Activated naive CD8-positive, alpha-beta T cell treated with anti-CD3 and anti-CD28 coated beads, Interleukin-2, amount 50 U/mL, for 24 hours (primary cell): ENCODE measurements at regions not wholly inside any gene's neighbourhood (a gene's known extent, or its start where the extent isn't known, plus 50 kb on each side); places are given as distances from the start of the nearest gene placed in this dataset.
"Not testable (repeated sequence)": the region's sequence is repeated elsewhere in the genome, so short reads cannot be mapped to it uniquely, and the experiment has no call there.

Experiments
- ATAC-seq: fragments of 150-1000 bp; cut with Tn5 transposase; one replicate; pipeline ENCODE4 v1.10.0; 2021
- DNase-seq: peaks from one replicate; pipeline ENCODE4 v3.0.0; 2021
- H3K27ac Mint-ChIP-seq: one replicate; pipeline ENCODE4 v1.8.0; 2021; ENCODE audit warnings: mild to moderate bottlenecking, mixed read lengths
- H3K27me3 Mint-ChIP-seq: one replicate; pipeline ENCODE4 v1.8.0; 2021; ENCODE audit warnings: mixed read lengths
- H3K36me3 Mint-ChIP-seq: one replicate; pipeline ENCODE4 v1.8.0; 2021; ENCODE audit warnings: low read depth, mixed read lengths
- H3K4me1 Mint-ChIP-seq: one replicate; pipeline ENCODE4 v1.8.0; 2021; ENCODE audit warnings: mixed read lengths
- H3K4me3 Mint-ChIP-seq: one replicate; pipeline ENCODE4 v1.8.0; 2021; ENCODE audit warnings: mild to moderate bottlenecking, moderate library complexity, mixed read lengths
- H3K9me3 Mint-ChIP-seq: one replicate; pipeline ENCODE4 v1.8.0; 2021; ENCODE audit warnings: mixed read lengths

DNA sequence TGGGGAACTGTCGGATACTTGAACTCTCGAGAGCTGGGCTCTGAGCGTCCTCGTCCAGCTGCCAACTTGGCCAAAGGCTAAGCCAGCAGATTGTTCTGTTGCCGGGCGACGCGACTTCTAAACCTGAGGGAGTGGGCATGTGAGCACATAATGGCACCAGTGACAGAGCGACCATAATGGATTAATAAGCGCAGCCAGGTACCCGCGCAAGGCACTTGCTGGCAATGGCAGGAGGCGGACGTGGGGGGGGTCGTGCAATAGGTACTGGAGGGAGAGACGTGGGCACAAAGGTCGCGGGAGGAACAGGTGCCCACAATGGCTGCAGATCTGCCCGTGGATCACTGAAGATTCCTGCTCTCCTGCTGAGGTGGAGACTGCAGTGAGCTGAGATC is 1368.7 kb downstream of the CDH12 start:
- H3K27me3 Mint-ChIP-seq, DNase-seq, H3K4me3 Mint-ChIP-seq, H3K9me3 Mint-ChIP-seq, ATAC-seq, H3K36me3 Mint-ChIP-seq, H3K4me1 Mint-ChIP-seq, H3K27ac Mint-ChIP-seq: not testable (repeated sequence)

DNA sequence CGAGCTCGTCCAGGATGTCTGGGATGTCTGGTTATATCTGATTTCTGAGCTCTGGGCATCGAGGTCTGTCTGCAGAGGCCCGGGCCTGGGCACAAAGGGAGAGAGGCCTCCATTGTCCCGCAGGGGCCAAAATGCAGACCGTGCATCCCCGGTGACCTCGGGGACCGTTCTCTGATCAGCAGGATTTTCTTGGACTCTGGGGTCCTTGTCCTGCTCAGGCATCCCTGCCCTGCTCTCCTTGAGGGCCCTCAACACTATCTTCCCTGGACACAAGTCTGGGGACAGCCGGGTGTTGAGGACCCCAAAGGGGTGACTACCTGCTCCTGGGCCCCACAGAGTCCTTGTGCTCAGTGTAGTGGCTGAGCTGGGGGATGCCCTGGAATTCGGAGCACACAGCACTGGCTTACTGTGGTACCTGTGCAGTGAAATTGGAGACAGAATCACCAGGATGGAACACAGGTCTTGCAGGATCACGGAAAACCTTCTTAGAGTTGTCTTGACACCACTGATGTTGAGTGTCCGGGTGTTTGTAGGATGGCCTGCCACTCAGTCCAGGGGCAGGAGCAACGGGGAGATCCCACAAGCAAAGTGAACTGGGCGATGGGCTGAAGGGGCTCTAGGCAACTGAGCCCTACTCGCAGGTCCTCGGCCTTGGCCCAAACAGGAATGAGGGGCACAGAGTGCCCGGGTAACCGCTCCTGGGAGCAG is 1369.2 kb downstream of the CDH12 start:
- not testable (repeated sequence) for DNase-seq, H3K4me1 Mint-ChIP-seq, H3K9me3 Mint-ChIP-seq, H3K27me3 Mint-ChIP-seq, H3K27ac Mint-ChIP-seq, ATAC-seq, H3K36me3 Mint-ChIP-seq, H3K4me3 Mint-ChIP-seq

- H3K27ac Mint-ChIP-seq, H3K9me3 Mint-ChIP-seq, H3K36me3 Mint-ChIP-seq, H3K4me1 Mint-ChIP-seq, H3K27me3 Mint-ChIP-seq, DNase-seq, ATAC-seq, H3K4me3 Mint-ChIP-seq: not testable (repeated sequence)
Measured at GRCh38 chr5:21482983-21483650, 1370.0 kb downstream of the CDH12 start.

- not testable (repeated sequence) for DNase-seq, ATAC-seq
Measured at GRCh38 chr5:21482522-21482921, 1370.6 kb downstream of the CDH12 start.

DNA sequence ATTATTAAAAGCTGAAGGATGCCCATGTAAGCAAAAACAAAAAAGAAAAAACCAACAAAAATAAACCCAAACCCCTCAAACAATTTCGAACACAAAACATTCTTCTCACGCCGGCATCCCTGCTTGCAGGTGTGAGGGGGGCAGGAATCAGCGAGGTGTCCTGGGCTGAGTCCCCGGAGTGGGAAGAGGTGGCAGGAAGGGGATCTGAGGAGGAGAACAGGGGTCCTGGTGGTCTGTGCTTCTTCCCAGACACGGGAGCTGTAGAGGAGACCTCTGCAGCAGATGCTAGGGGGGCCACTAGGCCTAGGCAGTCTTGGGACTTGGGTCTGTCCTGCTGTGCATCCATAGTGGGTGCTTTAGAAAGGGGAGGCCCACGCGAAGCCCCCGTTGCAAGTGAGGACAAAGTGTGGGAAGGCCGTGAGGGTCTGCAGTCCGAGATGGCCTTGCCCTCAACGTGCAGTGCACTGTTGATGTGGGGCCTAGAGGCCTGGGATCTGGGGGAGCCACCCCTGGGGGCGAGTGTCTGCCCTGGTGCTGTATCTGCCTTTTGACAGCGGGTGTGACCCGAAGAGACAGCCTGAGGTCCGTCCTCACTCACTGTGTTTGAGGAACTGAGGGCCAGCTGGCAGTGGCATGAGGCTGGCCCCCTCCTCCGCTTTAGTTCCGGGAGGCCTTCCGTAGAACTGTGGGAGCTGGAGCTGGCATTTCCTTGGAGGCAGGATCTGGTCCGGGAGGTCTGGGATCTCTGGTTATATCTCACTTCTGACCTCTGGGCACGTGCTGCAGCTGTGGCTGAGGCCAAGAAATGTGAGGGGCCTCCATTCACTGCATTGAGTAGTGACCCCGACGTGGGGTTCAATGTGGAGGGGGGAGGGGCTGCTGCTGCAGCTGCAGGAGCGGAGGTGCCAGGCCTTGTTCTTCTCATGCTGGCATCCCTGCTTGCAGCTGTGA is 1371.5 kb downstream of the CDH12 start:
- H3K9me3 Mint-ChIP-seq, DNase-seq, H3K27me3 Mint-ChIP-seq, H3K36me3 Mint-ChIP-seq, H3K4me1 Mint-ChIP-seq, ATAC-seq, H3K4me3 Mint-ChIP-seq, H3K27ac Mint-ChIP-seq: not testable (repeated sequence)

More at GRCh38 chr5:21482522-21482921, 1370.6 kb downstream of the CDH12 start:
- H3K27me3 Mint-ChIP-seq, H3K4me1 Mint-ChIP-seq, H3K27ac Mint-ChIP-seq, H3K9me3 Mint-ChIP-seq, H3K4me3 Mint-ChIP-seq, H3K36me3 Mint-ChIP-seq: not testable (repeated sequence)

GRCh38 chr5:21480054-21480453 is 1373.1 kb downstream of the CDH12 start:
- H3K4me3 Mint-ChIP-seq, H3K4me1 Mint-ChIP-seq, H3K36me3 Mint-ChIP-seq, H3K9me3 Mint-ChIP-seq, H3K27me3 Mint-ChIP-seq, H3K27ac Mint-ChIP-seq, ATAC-seq, DNase-seq: not testable (repeated sequence)

GRCh38 chr5:21473981-21474380 is 1379.2 kb downstream of the CDH12 start:
- not testable (repeated sequence) for ATAC-seq, H3K27me3 Mint-ChIP-seq, H3K27ac Mint-ChIP-seq, H3K9me3 Mint-ChIP-seq, H3K4me3 Mint-ChIP-seq, DNase-seq, H3K4me1 Mint-ChIP-seq
- peaks cover 15% of the 10 kb centered on the region for H3K36me3 Mint-ChIP-seq

DNA sequence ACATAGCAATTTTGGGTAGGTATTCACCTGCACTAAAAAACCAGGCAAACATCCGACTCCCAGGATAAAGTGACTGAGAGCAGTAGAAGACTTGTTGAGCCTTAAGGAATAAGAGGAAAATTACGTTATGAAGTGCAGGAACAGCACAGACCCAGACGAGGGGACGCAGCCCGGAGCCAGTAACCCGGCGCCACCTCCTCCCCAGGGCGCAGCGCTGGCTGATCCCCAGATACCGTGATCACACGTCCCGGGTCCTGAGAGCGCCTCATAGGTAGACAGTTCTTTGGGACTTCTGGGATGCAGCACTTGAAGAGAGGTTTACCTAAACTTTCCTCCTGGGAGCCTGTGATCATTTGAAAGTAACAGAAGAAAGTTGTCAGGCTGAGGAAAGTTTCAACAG is 1379.7 kb downstream of the CDH12 start:
- H3K27me3 Mint-ChIP-seq, H3K4me3 Mint-ChIP-seq, H3K4me1 Mint-ChIP-seq, H3K9me3 Mint-ChIP-seq, H3K27ac Mint-ChIP-seq, DNase-seq, ATAC-seq: not testable (repeated sequence)
- peaks cover 13% of the 10 kb centered on the region for H3K36me3 Mint-ChIP-seq

DNA sequence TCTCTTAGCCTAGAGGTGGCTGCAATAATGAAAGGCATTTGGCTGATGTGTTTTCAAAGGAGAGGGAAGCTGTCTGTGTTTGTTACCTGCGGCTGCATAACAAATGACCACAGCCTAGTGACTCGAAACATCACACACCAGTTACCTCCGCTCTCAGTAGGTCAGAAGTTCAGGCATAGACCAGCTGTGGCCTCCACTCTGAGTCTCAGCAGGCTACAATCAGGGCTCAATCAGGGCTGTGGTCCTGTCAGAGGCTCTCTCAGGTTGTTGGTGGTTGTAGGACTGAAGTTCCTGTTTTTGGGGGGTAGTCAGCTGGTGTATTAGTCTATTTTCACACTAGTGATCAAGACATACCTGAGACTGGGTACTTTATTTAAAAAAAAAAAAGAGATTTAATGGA is 1381.5 kb downstream of the CDH12 start:
- H3K27ac Mint-ChIP-seq, H3K4me3 Mint-ChIP-seq, H3K9me3 Mint-ChIP-seq, DNase-seq, H3K4me1 Mint-ChIP-seq, H3K27me3 Mint-ChIP-seq, ATAC-seq: not testable (repeated sequence)
- H3K36me3 Mint-ChIP-seq = peaks cover 16% of the 10 kb centered on the region

GRCh38 chr5:21469523-21470101 is 1383.5 kb downstream of the CDH12 start:
- H3K27ac Mint-ChIP-seq, H3K4me3 Mint-ChIP-seq, H3K27me3 Mint-ChIP-seq, H3K4me1 Mint-ChIP-seq, ATAC-seq, H3K9me3 Mint-ChIP-seq: not testable (repeated sequence)
- H3K36me3 Mint-ChIP-seq = peaks cover 21% of the 10 kb centered on the region
- peak; percentile 23 for DNase-seq

DNA sequence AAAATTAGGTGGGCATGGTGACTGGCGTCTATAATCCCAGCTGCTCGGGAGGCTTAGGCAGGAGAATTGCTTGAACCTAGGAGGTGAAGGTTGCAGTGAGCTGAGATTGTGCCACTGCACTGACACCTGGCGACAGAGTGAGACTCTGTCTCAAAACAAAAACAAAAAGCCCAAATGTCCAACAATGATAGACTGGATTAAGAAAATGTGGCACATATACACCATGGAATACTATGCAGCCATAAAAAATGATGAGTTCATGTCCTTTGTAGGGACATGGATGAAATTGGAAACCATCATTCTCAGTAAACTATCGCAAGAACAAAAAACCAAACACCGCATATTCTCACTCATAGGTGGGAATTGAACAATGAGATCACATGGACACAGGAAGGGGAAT is 1385.6 kb downstream of the CDH12 start:
- H3K9me3 Mint-ChIP-seq, ATAC-seq, H3K27ac Mint-ChIP-seq, H3K27me3 Mint-ChIP-seq, H3K4me1 Mint-ChIP-seq, H3K4me3 Mint-ChIP-seq, DNase-seq: not testable (repeated sequence)
- H3K36me3 Mint-ChIP-seq = peaks cover 18% of the 10 kb centered on the region

- not testable (repeated sequence) for H3K4me1 Mint-ChIP-seq, H3K36me3 Mint-ChIP-seq, DNase-seq, H3K27me3 Mint-ChIP-seq, H3K9me3 Mint-ChIP-seq, ATAC-seq
- Mint-ChIP-seq H3K27ac (peak overlapping the region; percentile 68), H3K4me3 (peak overlapping the region; percentile 88)
Measured at GRCh38 chr5:21459744-21460073, 1393.4 kb downstream of the CDH12 start.

DNA sequence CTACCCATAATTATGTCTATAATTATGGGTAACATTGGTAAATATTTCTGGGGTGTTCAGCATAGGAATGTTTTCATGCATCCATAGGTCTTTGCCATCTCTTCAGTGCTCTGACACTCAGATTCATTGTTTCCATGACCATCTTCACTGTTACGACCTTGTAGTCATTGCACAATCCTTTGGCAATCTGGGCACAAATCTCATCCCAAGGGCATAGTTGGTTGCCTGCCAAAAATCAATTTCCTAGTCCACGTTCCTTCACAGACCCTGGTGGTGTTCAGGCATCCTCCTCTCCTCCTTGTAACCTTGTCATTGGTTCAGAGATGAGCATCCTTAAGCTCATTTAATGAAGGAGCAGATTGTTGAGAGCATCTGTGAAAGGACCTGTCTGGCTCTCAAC is 1400.7 kb downstream of the CDH12 start:
- no peak overlapping the region for H3K4me3 Mint-ChIP-seq
- no peaks in the 10 kb centered on the region for H3K4me1 Mint-ChIP-seq
- no peak overlapping the region for H3K27ac Mint-ChIP-seq
- no peaks in the 10 kb centered on the region for H3K36me3 Mint-ChIP-seq
- peaks cover 20% of the 10 kb centered on the region for H3K27me3 Mint-ChIP-seq
- no peaks in the 10 kb centered on the region for H3K9me3 Mint-ChIP-seq
- ATAC-seq = no peak
- DNase-seq = no peak

GRCh38 chr5:21432646-21433045 is 1420.5 kb downstream of the CDH12 start:
- ATAC-seq (no peak), DNase-seq (no peak)
- Mint-ChIP-seq H3K4me1 (no peaks in the 10 kb centered on the region), H3K4me3 (no peak overlapping the region), H3K36me3 (no peaks in the 10 kb centered on the region), H3K9me3 (no peaks in the 10 kb centered on the region), H3K27me3 (no peaks in the 10 kb centered on the region), H3K27ac (no peak overlapping the region)
